NT2/D1 (cell line): ENCODE measurements at regions not wholly inside any gene's neighbourhood (a gene's known extent, or its start where the extent isn't known, plus 50 kb on each side); places are given as distances from the start of the nearest gene placed in this dataset.

ENCODE experiments used
- SUZ12 ChIP-seq: IDR thresholded peaks from 2 replicates; pipeline ENCODE4 v1.6.1; 2011; ENCODE audit not compliant: insufficient read length, insufficient read depth; ENCODE audit errors: extremely low read depth
- YY1 ChIP-seq: IDR thresholded peaks from 2 replicates; pipeline ENCODE4 v1.6.1; 2011; ENCODE audit not compliant: insufficient read length, insufficient read depth
- ZNF274 ChIP-seq: IDR thresholded peaks from 2 replicates; pipeline ENCODE4 v1.6.1; 2011; ENCODE audit warnings: mild to moderate bottlenecking, low read depth, low read length

GRCh38 chr11:39968071-39968470, 1491.4 kb downstream of the LRRC4C start:
- TF ChIP-seq YY1 (no peak), SUZ12 (no peak), ZNF274 (no peak)
